ENCODE measurements at regions not wholly inside any gene's neighbourhood (a gene's known extent, or its start where the extent isn't known, plus 50 kb on each side); places are given as distances from the start of the nearest gene placed in this dataset.

DNA sequence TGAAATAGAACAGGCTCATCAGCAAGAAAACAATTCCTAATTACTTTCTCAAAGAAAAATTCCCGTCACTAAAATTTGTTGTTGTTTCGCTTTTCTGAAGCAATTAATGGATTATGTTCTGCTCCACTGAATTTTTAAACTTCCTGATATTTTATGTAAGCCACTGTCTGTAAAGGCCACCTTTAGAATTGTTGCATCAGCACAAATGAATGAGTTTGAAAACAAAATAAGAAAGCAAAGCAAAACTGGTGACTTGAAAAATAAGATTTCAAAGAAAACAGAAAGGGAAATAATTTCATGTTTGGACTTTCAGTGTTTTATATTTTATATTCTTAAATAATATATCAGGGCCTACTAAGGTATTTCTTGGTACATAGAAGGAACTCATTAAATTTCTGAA is 636.3 kb upstream of the TYRP1 start:
- Histone ChIP-seq H4K91ac (ENCODE audit: insufficient read depth, low read depth, low read length) (no peak overlapping the region), H3K4ac (ENCODE audit: low read depth, low read length) (no peak overlapping the region), H2AFZ (replicated peaks; ENCODE audit: low read length, poor library complexity) (no peak overlapping the region), H2AK5ac (ENCODE audit: low read depth, low read length) (no peak overlapping the region), H3K23ac (ENCODE audit: low read depth, low read length) (no peak overlapping the region), H3K36me3 (ENCODE audit: control insufficient read depth, insufficient read depth, low read length) (no peaks in the 10 kb centered on the region), H3K27ac (ENCODE audit: insufficient read depth, low read length) (no peak overlapping the region), H3K79me1 (ENCODE audit: low read depth in 1 of 2, low read length in 2 of 2) (no peaks in the 10 kb centered on the region), H3K9me1 (ENCODE audit: insufficient read depth, low read length) (no peaks in the 10 kb centered on the region), H3K27me3 (ENCODE audit: control insufficient read depth, insufficient read depth, low read length) (no peaks in the 10 kb centered on the region), H4K5ac (ENCODE audit: low read depth, low read length) (no peak overlapping the region), H3K14ac (replicated peaks; ENCODE audit: low read depth, low read length) (no peak overlapping the region), H2BK120ac (ENCODE audit: low read depth, low read length) (no peak overlapping the region), H4K8ac (ENCODE audit: low read depth in 2 of 2, low read length in 2 of 2) (no peak overlapping the region), H2BK5ac (ENCODE audit: low read depth, low read length, poor library complexity, severe bottlenecking) (no peak overlapping the region), H3K4me2 (ENCODE audit: low read depth, low read length) (no peak overlapping the region), H2BK20ac (ENCODE audit: low read depth, low read length) (no peak overlapping the region), H3K9ac (ENCODE audit: low read depth, low read length) (no peak overlapping the region), H3K56ac (ENCODE audit: extremely low read depth, insufficient read depth, low read length) (no peak overlapping the region), H2BK15ac (ENCODE audit: low read depth, low read length) (no peak overlapping the region), H4K20me1 (ENCODE audit: insufficient read depth, low read length) (no peaks in the 10 kb centered on the region), H3K18ac (ENCODE audit: low read depth, low read length) (no peak overlapping the region), H3K4me1 (ENCODE audit: control insufficient read depth, insufficient read depth, low read length) (no peaks in the 10 kb centered on the region), H2AK9ac (replicated peaks; ENCODE audit: low read depth, low read length, poor library complexity) (no peak overlapping the region), H3K9me3 (ENCODE audit: control insufficient read depth, insufficient read depth, low read length) (peaks cover 5% of the 10 kb centered on the region; the same call in 1 of the 2 replicates), H3K4me3 (ENCODE audit: insufficient read depth, low read depth, low read length) (no peak overlapping the region)
- BruUV-seq (replicated peaks) = no TSS peak
- TF ChIP-seq CEBPB (IDR thresholded peaks at IDR 0.05; ENCODE audit: low read depth, low read length) (no peak), POLR2A (IDR thresholded peaks at IDR 0.05; ENCODE audit: low read depth, low read length) (no peak), MAFK (IDR thresholded peaks at IDR 0.05; ENCODE audit: low read depth, low read length) (peak; percentile 50), CHD1 (IDR thresholded peaks at IDR 0.05; ENCODE audit: low read depth, low read length) (no peak), CTCF (conservative IDR thresholded peaks at IDR 0.05; ENCODE audit: low read depth, low read length) (no peak), RCOR1 (IDR thresholded peaks at IDR 0.05; ENCODE audit: insufficient replicate concordance, low read length) (no peak)
- no CpG with 5 or more reads among the region's 2 CpGs for WGBS, 2 experiments (ENCODE audit: extremely low coverage in 2 of 2, insufficient read length in 1 of 2)
- ChIA-PET POLR2A (ENCODE audit: unreplicated experiment) (no interaction called here), CTCF (no interaction called here)
- DNase-seq (no peak), ATAC-seq (ENCODE audit: low read depth) (no peak)
- intact Hi-C loops (cut with micrococcal nuclease) (no loop called here), dilution Hi-C loops (cut with HindIII; ENCODE audit: low sequenced_read_pairs, unreplicated experiment) (no loop called here), in situ Hi-C loops (cut with MboI; ENCODE audit: low sequenced_read_pairs) (no loop called here)

Data from IMR-90 (cell line).